B cell (primary cell): ENCODE measurements at regions not wholly inside any gene's neighbourhood (a gene's known extent, or its start where the extent isn't known, plus 50 kb on each side); places are given as distances from the start of the nearest gene placed in this dataset.

Source experiments
- CTCF ChIP-seq: fragments of 200-600 bp; IDR thresholded peaks from one replicate; pipeline ENCODE4 v1.8.0; 2022; ENCODE audit warnings: antibody characterized with exemption, mild to moderate bottlenecking
- EZH2 ChIP-seq: IDR thresholded peaks from 2 replicates; pipeline ENCODE4 v1.6.1; 2012; ENCODE audit warnings: borderline replicate concordance, low read depth, mild to moderate bottlenecking, moderate library complexity, low read length; ENCODE audit not compliant: insufficient read depth, poor library complexity, severe bottlenecking

GRCh38 chr1:82421782-82422181 is 621.0 kb downstream of the ADGRL2 start:
- no peak for TF ChIP-seq CTCF
- no peak for TF ChIP-seq EZH2
